Endothelial cell of umbilical vein (primary cell): ENCODE measurements at regions not wholly inside any gene's neighbourhood (a gene's known extent, or its start where the extent isn't known, plus 50 kb on each side); places are given as distances from the start of the nearest gene placed in this dataset.

Source experiments
- BruUV-seq: library from RNA; stranded (reverse); fragments of 400-500 nt; replicated peaks from 2 replicates; lab custom pipeline; 2021; lab: Mats Ljungman, UMichigan
- CTCF ChIA-PET: fragments of 300-600, 350-600 bp; sonication (Branson Sonifier 250); formaldehyde crosslinking; loops from one replicate; lab custom pipeline; 2021; ENCODE audit warnings: antibody characterized with exemption, inconsistent platforms; lab: Charles Lee
- POLR2A ChIA-PET: fragments of 300-600, 350-600 bp; sonication (Branson Sonifier 250); formaldehyde crosslinking; loops from one replicate; lab custom pipeline; 2021; ENCODE audit warnings: antibody characterized with exemption, inconsistent platforms; lab: Charles Lee
- DNase-seq: peaks from one replicate; pipeline ENCODE4 v3.0.0-alpha.2; 2011; ENCODE audit warnings: low read depth, low spot score
- FAIRE-seq: peaks from 2 replicates; lab custom pipeline; 2011; peaks lifted over from hg19 to GRCh38; lab: Jason Lieb, UNC
- H2AFZ ChIP-seq: 2 replicates; pipeline ENCODE4 v1.6.0; 2012; ENCODE audit warnings: low read depth, low read length, control low read depth, inconsistent platforms
- H3K27ac ChIP-seq: 2 replicates; pipeline ENCODE4 v1.5.1; 2011; ENCODE audit warnings: low read depth, mild to moderate bottlenecking, control low read depth, low read length, moderate library complexity; ENCODE audit not compliant: insufficient read depth
- H3K27me3 ChIP-seq, 2 experiments: 2 replicates each; pipeline versions ENCODE4 v1.6.0 to v1.6.1; 2011; ENCODE audit warnings: low read length in 2 of 2, mixed read lengths in 1 of 2; ENCODE audit not compliant: control insufficient read depth in 2 of 2, insufficient read depth in 2 of 2
- H3K36me3 ChIP-seq, 2 experiments: 2 replicates in 1 of 2; 3 replicates in 1 of 2; pipeline ENCODE4 v1.5.1; 2011; ENCODE audit warnings: low read length in 2 of 2, mild to moderate bottlenecking in 1 of 2, moderate library complexity in 1 of 2; ENCODE audit not compliant: control insufficient read depth in 2 of 2, insufficient read depth in 2 of 2; ENCODE audit errors: extremely low read depth in 1 of 2
- H3K4me1 ChIP-seq: 3 replicates; pipeline ENCODE4 v1.5.1; 2011; ENCODE audit warnings: mild to moderate bottlenecking, low read length; ENCODE audit not compliant: control insufficient read depth, insufficient read depth; ENCODE audit errors: extremely low read depth
- H3K4me2 ChIP-seq: 2 replicates; pipeline ENCODE4 v1.6.1; 2011; ENCODE audit warnings: low read length, control low read depth, mixed read lengths; ENCODE audit not compliant: insufficient read depth
- H3K4me3 ChIP-seq, 3 experiments: fragments of 200-600 bp in 1 of 3; sonication (generic), shearing (Covaris generic) in 1 of 3; replicated peaks in 1 of 3; 2 replicates each; pipeline ENCODE4 v1.5.1; 2011 to 2016; ENCODE audit warnings: control low read depth in 3 of 3, low read length in 3 of 3, mild to moderate bottlenecking in 2 of 3, inconsistent platforms in 1 of 3, low read depth in 1 of 3, moderate library complexity in 1 of 3; ENCODE audit not compliant: insufficient read depth in 1 of 3
- H3K79me2 ChIP-seq: 2 replicates; pipeline ENCODE4 v1.6.0; 2012; ENCODE audit warnings: low read length, inconsistent platforms; ENCODE audit not compliant: control insufficient read depth, insufficient read depth
- H3K9ac ChIP-seq: replicated peaks from 2 replicates; pipeline ENCODE3; 2011; ENCODE audit warnings: low read length, control low read depth; ENCODE audit not compliant: insufficient read depth; ENCODE audit errors: extremely low read depth
- H3K9me1 ChIP-seq: replicated peaks from 3 replicates; pipeline ENCODE4 v1.6.0; 2011; ENCODE audit warnings: mild to moderate bottlenecking, low read length; ENCODE audit not compliant: control insufficient read depth, insufficient read depth; ENCODE audit errors: extremely low read depth
- H3K9me3 ChIP-seq: replicated peaks from 2 replicates; pipeline ENCODE4 v1.5.1; 2012; ENCODE audit warnings: low read length, inconsistent platforms; ENCODE audit not compliant: control insufficient read depth, insufficient read depth
- H4K20me1 ChIP-seq: replicated peaks from 2 replicates; pipeline ENCODE3; 2011; ENCODE audit warnings: mild to moderate bottlenecking, low read length; ENCODE audit not compliant: control insufficient read depth, insufficient read depth; ENCODE audit errors: extremely low read depth
- EZH2 ChIP-seq: IDR thresholded peaks from 2 replicates; pipeline ENCODE4 v1.6.1; 2012; ENCODE audit warnings: borderline replicate concordance, low read depth, mild to moderate bottlenecking, moderate library complexity, low read length, inconsistent platforms; ENCODE audit not compliant: severe bottlenecking
- FOS ChIP-seq: IDR thresholded peaks from 2 replicates; pipeline ENCODE4 v1.6.1; 2011; ENCODE audit warnings: mild to moderate bottlenecking, low read length, moderate library complexity, borderline replicate concordance; ENCODE audit not compliant: insufficient read depth
- GATA2 ChIP-seq: IDR thresholded peaks from 2 replicates; pipeline ENCODE4 v1.7.0; 2011; ENCODE audit warnings: low read depth, mild to moderate bottlenecking, moderate library complexity, mixed read lengths, low read length; ENCODE audit not compliant: insufficient read length, insufficient read depth
- JUN ChIP-seq: IDR thresholded peaks from 2 replicates; pipeline ENCODE4 v1.6.1; 2011; ENCODE audit warnings: borderline replicate concordance, low read depth; ENCODE audit not compliant: insufficient read length, insufficient read depth
- MYC ChIP-seq: IDR thresholded peaks from one replicate; pipeline ENCODE4 v1.6.1; 2011; ENCODE audit warnings: mild to moderate bottlenecking, low read depth, low read length
- POLR2A ChIP-seq: IDR thresholded peaks from 2 replicates; pipeline ENCODE4 v1.6.1; 2012; ENCODE audit warnings: low read depth, mild to moderate bottlenecking, control low read depth, low read length
- POLR2AphosphoS5 ChIP-seq: IDR thresholded peaks from 2 replicates; pipeline ENCODE4 v1.6.1; 2012; ENCODE audit warnings: low read depth, mild to moderate bottlenecking, control low read depth, low read length, moderate library complexity; ENCODE audit not compliant: insufficient read depth
- dilution Hi-C: fragments of 300-500 bp; cut with MboI; formaldehyde crosslinking; loops from one replicate; pipeline ENCODE4 v1.15.0; 2019; ENCODE audit warnings: low sequenced_read_pairs; ENCODE audit not compliant: extremely low pct_ligation_motif_present
- intact Hi-C: fragments of 100-400 bp; cut with micrococcal nuclease; formaldehyde crosslinking; loops from one replicate; pipeline ENCODE4 v1.10.0; 2022
- TF ChIP-seq, protein P1 (sequence below): IDR thresholded peaks from 2 replicates; pipeline ENCODE4 v1.6.1; 2011; ENCODE audit not compliant: insufficient read depth, insufficient read length
- TF ChIP-seq, protein P2 (sequence below), 2 donors: IDR thresholded peaks; 1 replicate in 1 of 2; 2 replicates in 1 of 2; pipeline ENCODE4 v1.5.1; 2011; ENCODE audit warnings: low read length in 2 of 2, mild to moderate bottlenecking in 2 of 2, moderate library complexity in 2 of 2, control low read depth in 1 of 2, inconsistent platforms in 1 of 2, low read depth in 1 of 2; ENCODE audit not compliant: insufficient read depth in 1 of 2; ENCODE audit errors: extremely low read depth in 1 of 2

DNA sequence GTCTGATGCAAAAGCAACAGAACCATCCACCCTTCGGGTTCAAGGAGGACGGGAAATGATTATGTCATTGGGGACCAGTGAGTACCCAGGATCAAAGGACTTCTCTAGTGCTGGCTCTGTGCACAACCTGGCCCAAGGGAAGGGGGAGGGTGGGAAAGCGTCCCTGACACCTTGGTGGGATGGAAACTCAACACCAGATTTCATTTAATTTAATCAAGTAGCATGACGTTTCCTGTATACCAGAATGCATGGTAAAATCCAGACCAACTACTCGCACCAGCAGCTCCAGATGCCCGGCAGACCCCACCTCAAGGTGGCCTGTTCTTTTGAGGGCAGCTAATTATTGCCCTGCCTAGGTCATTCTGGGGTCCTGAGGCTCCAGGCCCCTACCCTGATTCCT lies 385.1 kb downstream of the CADM1 start:
- no peaks in the 10 kb centered on the region for H3K36me3 ChIP-seq
- no peak overlapping the region for H3K9ac ChIP-seq
- H3K79me2 ChIP-seq, result no peaks in the 10 kb centered on the region
- ChIA-PET POLR2A (no interaction called here), CTCF (no interaction called here)
- H3K9me1 ChIP-seq, result no peaks in the 10 kb centered on the region
- no peak overlapping the region for H2AFZ ChIP-seq
- no peaks in the 10 kb centered on the region for H3K4me1 ChIP-seq
- TF ChIP-seq FOS (no peak), GATA2 (no peak), JUN (no peak), POLR2A (no peak), EZH2 (no peak), MYC (no peak), POLR2AphosphoS5 (no peak)
- TF ChIP-seq, protein P1, sequence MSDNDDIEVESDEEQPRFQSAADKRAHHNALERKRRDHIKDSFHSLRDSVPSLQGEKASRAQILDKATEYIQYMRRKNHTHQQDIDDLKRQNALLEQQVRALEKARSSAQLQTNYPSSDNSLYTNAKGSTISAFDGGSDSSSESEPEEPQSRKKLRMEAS, result no peak
- TF ChIP-seq, protein P2, sequence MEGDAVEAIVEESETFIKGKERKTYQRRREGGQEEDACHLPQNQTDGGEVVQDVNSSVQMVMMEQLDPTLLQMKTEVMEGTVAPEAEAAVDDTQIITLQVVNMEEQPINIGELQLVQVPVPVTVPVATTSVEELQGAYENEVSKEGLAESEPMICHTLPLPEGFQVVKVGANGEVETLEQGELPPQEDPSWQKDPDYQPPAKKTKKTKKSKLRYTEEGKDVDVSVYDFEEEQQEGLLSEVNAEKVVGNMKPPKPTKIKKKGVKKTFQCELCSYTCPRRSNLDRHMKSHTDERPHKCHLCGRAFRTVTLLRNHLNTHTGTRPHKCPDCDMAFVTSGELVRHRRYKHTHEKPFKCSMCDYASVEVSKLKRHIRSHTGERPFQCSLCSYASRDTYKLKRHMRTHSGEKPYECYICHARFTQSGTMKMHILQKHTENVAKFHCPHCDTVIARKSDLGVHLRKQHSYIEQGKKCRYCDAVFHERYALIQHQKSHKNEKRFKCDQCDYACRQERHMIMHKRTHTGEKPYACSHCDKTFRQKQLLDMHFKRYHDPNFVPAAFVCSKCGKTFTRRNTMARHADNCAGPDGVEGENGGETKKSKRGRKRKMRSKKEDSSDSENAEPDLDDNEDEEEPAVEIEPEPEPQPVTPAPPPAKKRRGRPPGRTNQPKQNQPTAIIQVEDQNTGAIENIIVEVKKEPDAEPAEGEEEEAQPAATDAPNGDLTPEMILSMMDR (IDR thresholded peaks at IDR 0.05; ENCODE audit: extremely low read depth in 1 of 2, insufficient read depth in 1 of 2, low read depth in 1 of 2, low read length in 2 of 2), result no peak
- no peak overlapping the region for H3K27ac ChIP-seq
- no peak overlapping the region for H3K4me3 ChIP-seq
- FAIRE-seq (no peak), DNase-seq (no peak)
- H3K9me3 ChIP-seq, result no peaks in the 10 kb centered on the region
- no peaks in the 10 kb centered on the region for H4K20me1 ChIP-seq
- no peak overlapping the region for H3K4me2 ChIP-seq
- intact Hi-C loops (no loop called here), dilution Hi-C loops (no loop called here)
- H3K27me3 ChIP-seq, result no peaks in the 10 kb centered on the region
- BruUV-seq, result no TSS peak
